GM19463 (cell line): ENCODE measurements at regions not wholly inside any gene's neighbourhood (a gene's known extent, or its start where the extent isn't known, plus 50 kb on each side); places are given as distances from the start of the nearest gene placed in this dataset.
"Not testable (repeated sequence)": the region's sequence is repeated elsewhere in the genome, so short reads cannot be mapped to it uniquely, and the experiment has no call there.

Experiments used
- ATAC-seq: cut with Tn5 transposase; IDR thresholded peaks from one replicate; pipeline ENCODE4 v1.9.1; 2021; ENCODE audit warnings: mild to moderate bottlenecking, moderate library complexity; ENCODE audit not compliant: unreplicated experiment

DNA sequence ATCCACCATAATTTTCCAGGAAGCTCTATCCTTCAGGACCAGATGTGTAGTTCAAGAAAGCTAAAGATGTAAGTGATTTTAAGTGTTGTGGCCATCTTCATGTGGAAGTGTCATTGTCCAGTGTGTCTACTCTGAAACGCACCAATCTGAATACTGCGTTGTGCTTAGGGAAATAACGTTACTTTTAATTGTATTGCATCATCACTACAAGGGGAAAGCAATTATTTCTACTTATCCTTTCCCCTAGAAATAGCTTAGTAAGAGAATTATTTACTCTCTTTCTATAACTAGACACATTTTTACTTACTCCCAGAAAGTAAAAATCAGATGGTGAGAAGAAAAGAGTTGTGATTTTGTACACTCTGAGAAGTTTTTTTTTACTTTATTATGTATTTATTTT, 102.4 kb upstream of the DLGAP1 start:
- no peak for ATAC-seq

DNA sequence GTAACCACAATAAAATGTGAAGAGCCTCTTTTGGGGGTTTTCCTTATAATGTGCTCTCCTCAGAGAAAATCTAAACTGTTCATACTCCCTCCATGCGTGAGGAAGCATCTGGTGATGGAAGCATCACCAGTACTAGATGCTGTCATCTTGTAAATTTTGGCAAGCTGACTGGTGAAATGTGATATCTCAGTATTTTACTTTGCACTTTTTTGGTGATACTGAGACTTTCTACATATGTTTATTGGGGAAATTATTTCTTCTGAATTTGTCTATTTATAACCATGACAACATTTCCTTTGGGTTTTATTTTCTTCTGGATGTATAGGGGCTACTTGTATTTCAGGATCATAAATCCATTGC, 95.9 kb upstream of the DLGAP1 start:
- no peak for ATAC-seq

DNA sequence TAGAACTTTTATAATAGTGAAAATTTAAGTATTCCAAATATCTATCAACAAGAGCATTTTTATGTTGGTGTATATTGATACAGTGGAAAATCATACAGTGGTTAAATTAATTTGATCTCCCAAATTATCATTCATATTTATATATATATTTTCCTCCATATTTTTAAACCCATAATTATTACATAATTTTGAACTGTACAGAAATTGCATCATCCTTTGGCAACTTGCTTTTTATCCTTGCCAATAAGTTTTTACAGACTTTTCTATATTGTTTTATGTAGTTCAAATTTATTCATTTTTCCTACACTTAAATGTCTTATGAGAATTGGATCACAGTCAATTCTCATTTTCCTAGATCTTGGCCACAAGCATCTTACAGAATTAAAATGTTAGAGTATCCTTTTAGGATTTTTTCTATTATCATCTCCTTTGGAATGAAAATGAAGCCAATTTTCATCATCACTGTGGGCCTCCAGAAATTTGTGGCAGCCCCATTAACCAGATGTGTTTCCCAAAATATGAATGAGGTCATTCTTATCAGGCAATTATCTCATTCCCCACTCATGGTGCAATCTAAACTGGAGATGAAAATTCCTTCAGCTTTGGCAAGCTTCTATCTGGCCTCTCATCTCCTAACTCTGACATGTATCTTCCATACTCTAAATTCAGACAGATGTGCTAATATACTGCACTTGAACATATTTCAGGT, 94.2 kb upstream of the DLGAP1 start:
- no peak for ATAC-seq

DNA sequence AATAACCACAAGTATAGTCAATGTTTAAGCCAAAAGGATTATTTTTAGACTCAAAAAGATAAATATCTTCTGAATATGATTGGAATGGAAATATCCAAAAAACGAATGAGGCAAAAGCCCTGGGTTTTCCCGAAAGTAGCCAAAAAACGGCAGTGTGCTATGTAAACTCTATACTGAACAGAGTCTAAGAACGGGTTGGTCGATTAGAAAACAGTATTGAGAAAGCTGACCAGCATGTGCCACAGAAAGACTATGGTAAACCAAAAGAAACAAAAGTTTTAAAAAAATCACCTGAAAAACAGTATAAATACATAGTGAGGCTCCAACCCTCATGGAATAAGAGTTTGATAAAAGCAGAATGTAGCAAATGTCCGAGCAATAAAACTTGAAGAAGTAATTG, 92.0 kb upstream of the DLGAP1 start:
- ATAC-seq: no peak

DNA sequence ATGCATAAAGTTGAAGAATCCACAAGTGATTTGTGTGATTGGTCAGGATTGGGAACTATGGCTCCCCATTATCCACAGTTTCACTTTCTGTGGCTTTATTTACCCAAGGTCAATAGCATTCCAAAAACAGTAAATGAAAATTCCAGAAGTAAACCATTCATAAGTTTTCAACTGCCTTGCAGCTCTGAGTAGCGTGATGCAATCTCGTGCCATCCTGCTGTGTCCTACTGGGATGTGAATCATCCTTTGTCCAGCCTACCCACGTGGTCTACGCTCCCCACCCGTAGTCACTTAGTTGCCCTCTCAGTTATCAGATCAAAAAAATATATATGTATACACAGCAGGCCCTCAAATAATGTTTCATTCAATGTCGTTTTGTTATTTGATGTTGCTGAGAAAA, 89.0 kb upstream of the DLGAP1 start:
- no peak for ATAC-seq

DNA sequence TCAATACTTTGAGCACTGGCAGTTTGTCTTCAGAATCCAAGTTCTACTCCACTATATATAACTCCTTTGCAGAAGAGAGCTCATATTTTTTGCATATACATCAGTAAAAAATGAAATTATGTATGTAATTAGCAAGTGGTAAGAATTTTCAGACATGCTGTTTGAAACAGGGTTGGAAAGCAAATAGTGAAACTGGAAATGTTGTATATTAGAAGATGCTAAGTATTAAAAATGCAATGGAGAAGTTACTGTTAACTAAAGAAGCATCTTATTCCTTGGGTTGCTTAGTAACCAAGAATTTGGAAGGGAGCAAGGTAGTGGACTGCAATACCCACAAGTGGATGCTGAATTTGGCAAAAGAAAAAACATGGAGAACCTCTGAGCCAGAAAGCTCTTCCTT, 88.6 kb upstream of the DLGAP1 start:
- no peak for ATAC-seq

DNA sequence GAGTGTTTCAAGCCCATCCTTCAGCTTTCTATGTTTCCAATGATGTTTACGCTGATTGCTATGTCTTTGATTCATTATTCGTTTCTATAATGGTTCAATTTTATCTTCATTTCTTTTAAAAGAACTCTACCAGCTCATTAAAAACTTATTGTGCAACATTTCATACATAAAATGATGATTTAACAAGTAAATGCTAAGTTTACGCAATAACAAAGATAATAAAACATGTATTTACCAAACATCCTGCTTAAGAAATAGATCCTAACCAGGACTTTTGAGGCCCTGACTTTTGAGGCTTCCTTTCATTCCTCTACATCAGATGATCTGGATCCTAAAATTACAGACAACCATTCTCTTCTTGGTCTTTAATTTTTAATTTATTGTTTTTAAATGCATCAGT, 86.5 kb upstream of the DLGAP1 start:
- no peak for ATAC-seq

DNA sequence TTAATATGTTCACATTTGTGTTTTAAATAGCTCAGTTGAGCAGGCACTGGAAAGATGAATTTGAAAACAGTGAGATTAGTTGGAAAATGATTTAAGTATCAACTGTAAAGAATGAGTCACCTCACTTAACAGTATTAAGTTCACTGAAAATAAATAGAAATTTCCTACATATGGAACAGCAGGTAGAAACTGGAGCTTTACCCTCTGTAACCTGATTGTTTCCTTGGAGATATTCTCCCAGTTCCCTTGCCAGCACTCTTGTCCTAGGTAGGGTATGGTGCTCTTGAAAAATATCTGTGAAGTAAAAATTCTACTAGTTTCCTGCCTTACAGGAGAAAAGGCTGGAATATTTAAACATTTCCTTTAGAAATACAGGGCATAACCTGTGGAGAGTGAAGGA, 81.3 kb upstream of the DLGAP1 start:
- ATAC-seq: no peak

DNA sequence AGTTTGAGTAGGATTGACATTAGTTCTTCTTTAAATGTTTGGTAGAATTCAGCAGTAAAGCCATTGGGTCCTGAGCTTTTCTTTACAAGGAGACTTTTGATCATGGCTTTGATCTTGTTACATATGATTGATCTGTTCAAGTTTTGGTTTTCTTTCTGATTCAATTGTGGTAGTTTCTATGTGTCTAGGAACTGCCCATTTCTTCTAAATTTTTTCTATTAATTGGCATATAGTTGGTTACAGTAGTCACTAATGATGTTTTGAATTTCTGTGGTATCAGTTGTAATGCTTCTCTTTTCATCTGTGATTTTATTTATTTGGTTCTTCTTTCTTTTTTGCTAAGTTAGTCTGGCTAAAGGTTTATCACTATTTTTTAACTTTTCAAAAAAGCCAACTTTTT, 73.3 kb upstream of the DLGAP1 start:
- ATAC-seq: no peak

DNA sequence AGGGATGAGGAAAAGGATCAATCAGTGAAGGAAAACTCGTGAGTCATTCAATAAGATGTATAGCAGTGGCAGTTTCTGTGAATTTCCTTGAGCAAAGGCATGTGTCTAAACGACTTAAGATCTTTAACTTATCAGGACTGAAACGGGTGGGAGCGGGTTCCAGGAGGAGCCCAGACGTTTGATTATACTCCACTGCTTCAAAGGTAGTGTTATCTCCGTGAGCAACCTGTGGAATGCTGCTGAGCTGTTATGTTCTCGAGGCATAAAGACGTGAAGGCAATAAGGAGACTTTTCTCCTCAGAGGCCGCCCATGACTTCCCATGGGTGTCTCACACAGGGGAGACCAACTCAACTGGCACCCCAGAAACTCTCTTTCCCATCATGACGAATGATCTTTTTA, 72.7 kb upstream of the DLGAP1 start:
- ATAC-seq: not testable (repeated sequence)

DNA sequence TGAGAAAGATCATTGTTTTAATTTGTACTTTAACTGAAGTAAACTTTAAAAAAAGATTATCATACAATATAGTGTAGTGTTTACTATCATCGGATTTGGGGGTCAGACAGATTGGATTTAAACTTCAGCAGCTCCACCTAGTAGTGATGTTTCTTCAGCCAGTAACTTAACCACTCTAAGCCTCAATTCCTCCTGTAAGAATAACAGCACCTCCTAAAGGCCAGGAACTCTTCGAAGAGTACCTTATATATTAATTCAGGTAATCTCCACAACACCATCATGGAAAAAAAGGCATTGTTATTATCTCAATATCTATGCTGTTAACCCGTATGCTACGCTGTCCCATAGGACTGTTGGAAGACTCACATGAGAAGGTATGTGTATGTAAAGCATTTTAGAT, 69.0 kb upstream of the DLGAP1 start:
- no peak for ATAC-seq

DNA sequence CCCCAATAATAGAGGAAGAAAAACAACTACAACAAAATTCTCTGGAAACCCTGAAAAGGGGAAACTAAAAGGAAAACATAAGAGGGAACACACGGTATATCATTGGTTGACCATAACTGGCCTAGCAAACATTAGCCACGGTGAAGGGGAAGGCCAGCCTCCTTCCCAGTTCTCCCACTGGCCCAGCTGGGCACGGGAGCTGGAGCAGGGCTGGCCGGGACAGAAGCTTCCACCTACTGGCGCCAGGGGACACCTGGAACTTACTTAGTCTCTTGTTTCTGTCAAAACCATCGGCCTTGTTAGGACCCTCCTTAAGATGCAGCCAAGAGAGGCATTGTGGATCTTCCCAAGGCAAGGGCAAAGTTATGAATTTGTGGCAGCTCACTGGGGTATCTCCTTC, 56.1 kb upstream of the DLGAP1 start:
- ATAC-seq: no peak

DNA sequence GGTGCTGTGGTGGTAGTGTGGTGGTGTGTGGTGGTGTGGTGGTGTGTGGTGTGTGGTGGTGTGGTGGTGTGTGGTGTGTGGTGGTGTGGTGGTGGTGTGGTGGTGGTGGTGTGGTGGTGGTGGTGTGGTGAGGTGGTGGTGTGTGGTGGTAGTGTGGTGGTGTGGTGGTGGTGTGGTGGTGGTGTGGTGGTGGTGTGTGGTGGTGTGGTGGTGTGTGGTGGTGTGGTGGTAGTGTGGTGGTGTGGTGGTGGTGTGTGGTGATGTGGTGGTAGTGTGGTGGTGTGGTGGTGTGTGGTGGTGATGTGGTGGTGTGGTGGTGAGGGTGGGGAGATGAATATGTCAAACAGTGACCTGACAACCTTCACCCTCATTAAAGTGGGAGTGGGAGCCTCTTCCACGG, 55.6 kb upstream of the DLGAP1 start:
- ATAC-seq: no peak

DNA sequence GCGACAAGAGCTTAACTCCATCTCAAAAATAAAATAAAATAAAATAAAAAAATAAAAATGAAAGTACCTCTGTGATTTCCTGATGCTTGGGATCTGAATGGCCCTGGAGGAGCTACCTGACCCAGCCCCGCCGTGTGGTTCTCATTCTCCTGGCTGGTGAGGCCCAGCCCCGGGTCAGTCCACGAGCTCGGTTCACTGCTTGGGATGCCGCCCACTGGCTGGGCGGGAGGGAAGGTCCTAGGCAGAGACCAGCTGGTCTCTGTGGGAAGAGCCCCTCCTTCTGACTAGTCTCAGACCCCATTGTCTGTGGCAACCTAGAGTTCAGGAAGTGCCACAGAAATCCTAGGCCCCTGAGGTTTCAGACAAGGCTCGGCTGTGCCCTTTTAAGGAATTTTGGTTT, 55.1 kb upstream of the DLGAP1 start:
- ATAC-seq: no peak
